ENCODE measurements at regions not wholly inside any gene's neighbourhood (a gene's known extent, or its start where the extent isn't known, plus 50 kb on each side); places are given as distances from the start of the nearest gene placed in this dataset.

DNA sequence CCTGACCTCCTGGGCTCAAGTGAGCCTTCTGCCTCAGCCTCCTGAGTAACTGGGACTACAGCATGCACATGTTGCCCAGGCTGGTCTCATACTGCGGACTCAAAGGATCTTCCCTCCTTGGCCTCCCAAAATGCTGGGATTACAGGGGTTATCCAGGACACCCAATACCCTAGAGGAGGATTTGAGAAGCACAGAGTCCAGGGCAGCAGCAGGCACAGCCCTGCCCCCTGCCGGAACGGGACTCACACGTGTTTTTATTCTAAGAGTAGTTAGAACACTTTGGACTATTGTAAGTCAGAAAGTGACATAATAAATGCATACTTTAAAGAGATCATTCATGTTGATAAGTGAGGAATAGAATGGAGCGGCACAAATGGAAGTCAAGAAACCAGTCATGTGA is 80.2 kb downstream of the C6orf118 start:
- H3K4me3 ChIP-seq = no peak overlapping the region
- in situ Hi-C loops (cut with MboI; ENCODE audit: low pct_unique_long_range_greater_than_20kb in 2 of 9, low sequenced_read_pairs in 9 of 9, unreplicated experiment in 9 of 9) = loop anchor here in 4 of 9 experiments (25.0 kb wide), 3 partner anchors 292 to 1817 kb away; partner anchors contain the start of gene QKI (in 2 of the 4)
- ATAC-seq (replicated peaks in 6 of 8) = no peak
- WGBS, 10 experiments = 47 to 100% (median 82%) methylated on average over 1 to 3 of the region's 5 CpGs; no CpG with 5 or more reads in 4 of the 10 experiments
- no peak overlapping the region for H3K27ac ChIP-seq
- peaks cover 30 to 34% of the 10 kb centered on the region in 2 donors for H3K4me1 ChIP-seq (replicated peaks in 1 of 2)

DNA sequence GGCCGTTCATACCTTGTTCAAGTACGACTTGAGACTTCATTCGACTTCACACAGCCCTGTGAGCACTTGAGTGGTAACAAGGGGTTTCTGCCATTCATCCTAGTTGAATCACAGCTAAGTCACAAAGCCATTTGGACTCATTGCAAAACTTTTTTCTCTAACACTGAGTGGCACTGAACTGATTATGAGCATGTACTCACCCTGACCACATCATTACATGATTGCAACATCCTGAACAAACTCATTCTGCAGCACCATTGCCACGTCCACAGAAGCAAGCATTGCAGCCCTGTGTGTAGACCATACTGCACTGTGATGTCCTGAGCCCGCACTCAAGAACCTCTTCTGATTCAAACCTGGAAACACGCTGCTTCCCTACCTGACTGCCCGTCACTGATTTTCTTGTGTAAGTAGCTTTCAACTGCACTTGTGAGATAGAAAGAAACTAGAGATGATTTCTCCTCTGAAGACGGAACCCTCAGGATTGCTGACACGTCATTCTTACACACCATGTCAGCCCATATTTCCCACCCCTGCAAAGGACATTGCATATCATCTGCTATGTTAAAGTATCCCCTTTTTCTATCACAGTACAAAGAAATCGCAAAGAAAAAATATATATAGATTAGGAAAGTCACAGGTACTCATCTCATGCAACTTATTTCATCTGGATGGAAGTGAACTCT is 81.6 kb downstream of the C6orf118 start:
- peak in 2 of 8 experiments; percentile 78 to 87 for ATAC-seq (replicated peaks in 6 of 8)
- in situ Hi-C loops (cut with MboI; ENCODE audit: low pct_unique_long_range_greater_than_20kb in 2 of 9, low sequenced_read_pairs in 9 of 9, unreplicated experiment in 9 of 9) = loop anchor here in 4 of 9 experiments (25.0 kb wide), 3 partner anchors 290 to 1815 kb away; partner anchors contain the start of gene QKI (in 2 of the 4)
- 8 to 100% (median 90%) methylated on average over 2 to 10 of the region's 10 CpGs for WGBS, 10 experiments

DNA sequence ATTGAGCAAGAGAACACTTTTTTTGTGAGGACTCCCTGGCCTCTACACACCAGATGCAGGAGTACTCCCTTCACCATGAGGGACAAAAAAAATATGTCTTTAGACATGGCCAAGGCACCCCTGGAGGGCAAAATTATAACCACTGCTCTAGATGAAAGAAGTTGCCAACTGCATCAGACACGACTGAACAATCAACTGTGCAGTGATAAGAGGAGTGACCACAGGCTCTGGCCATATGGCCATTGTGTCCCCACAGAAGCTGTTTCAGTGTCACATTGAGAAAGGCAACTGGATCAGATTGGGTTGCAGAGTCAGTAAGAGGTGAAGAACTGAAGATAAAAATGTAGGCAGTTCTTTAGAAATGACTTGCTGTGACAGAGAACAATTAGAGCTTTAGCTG is 85.7 kb downstream of the C6orf118 start:
- peak in 2 of 8 experiments; percentile 8 to 15 for ATAC-seq (replicated peaks in 6 of 8)
- Histone ChIP-seq H3K4me1 (replicated peaks in 1 of 2) (peaks cover 19 to 27% of the 10 kb centered on the region in 2 donors), H3K4me3 (no peak overlapping the region), H3K27ac (no peak overlapping the region)
- in situ Hi-C loops (cut with MboI; ENCODE audit: low pct_unique_long_range_greater_than_20kb in 2 of 9, low sequenced_read_pairs in 9 of 9, unreplicated experiment in 9 of 9) = no loop called here
- 29 to 88% (median 50%) methylated on average over 1 of the region's 1 CpG; no CpG with 5 or more reads in 3 of the 10 experiments for WGBS, 10 experiments

More for the DNA sequence above, 81.6 kb downstream of the C6orf118 start:
- Histone ChIP-seq H3K4me3 (no peak overlapping the region), H3K4me1 (replicated peaks in 1 of 2) (peaks cover 25 to 30% of the 10 kb centered on the region in 2 donors), H3K27ac (no peak overlapping the region)

DNA sequence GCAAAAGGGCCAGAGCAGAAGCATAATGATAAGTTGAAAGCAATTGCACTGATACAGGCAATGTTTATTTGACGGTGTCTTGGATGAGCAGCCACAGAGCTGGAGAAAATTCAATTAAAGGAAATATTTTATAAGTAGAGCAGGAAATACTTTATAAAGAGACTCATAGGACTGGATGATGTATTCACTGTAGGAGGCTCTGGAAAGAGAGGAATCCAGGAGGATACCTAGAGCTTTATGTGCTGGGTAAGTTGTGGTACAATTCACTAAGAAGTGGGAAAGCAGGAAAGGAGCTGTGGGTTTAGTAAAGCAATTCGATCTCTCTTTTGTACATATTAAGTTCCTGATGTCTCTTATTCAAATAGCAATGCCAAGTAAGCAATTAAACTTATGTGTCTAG is 86.3 kb downstream of the C6orf118 start:
- Histone ChIP-seq H3K4me1 (replicated peaks in 1 of 2) (peaks cover 19 to 33% of the 10 kb centered on the region in 2 donors), H3K4me3 (no peak overlapping the region), H3K27ac (no peak overlapping the region)
- in situ Hi-C loops (cut with MboI; ENCODE audit: low pct_unique_long_range_greater_than_20kb in 2 of 9, low sequenced_read_pairs in 9 of 9, unreplicated experiment in 9 of 9) = no loop called here
- WGBS, 10 experiments = 25 to 95% (median 67%) methylated on average over 1 to 2 of the region's 2 CpGs; no CpG with 5 or more reads in 3 of the 10 experiments
- ATAC-seq (replicated peaks in 6 of 8) = no peak

DNA sequence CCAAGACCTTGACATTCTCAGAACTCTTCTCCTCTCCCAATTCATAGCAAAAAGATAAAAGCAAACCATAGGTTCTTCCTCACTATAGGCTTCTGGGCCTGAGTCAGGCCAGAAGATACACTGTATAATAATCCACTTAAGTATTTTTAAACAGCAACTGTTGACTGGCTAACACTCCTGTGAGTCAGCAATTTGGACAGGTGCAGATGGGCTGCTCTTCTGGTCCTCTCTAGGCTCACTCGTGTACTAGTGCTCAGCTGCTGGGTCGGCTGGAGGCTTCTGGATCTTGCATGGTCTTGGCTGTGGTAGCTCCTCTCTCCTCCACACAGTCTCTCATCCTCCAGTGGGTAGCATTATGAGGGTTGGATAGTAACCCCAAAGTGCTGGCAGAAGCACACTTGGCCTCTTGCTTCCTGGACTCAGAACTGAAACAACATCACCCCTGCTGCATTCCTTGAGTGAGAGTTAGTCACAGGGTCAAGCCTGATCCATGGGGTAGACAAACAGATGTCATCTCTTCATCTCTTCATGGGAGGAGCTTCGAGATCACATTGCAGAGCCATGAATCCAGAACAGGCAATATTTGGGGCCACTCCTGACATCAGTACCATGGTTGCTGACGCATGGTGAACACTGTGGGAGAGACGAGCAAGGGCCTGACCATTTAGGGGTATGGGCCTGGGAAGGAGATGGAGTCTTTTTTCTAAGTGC is 86.9 kb downstream of the C6orf118 start:
- Histone ChIP-seq H3K4me1 (replicated peaks in 1 of 2) (peaks cover 19 to 33% of the 10 kb centered on the region in 2 donors), H3K27ac (no peak overlapping the region), H3K4me3 (no peak overlapping the region)
- ATAC-seq (replicated peaks in 6 of 8) = no peak
- in situ Hi-C loops (cut with MboI; ENCODE audit: low pct_unique_long_range_greater_than_20kb in 2 of 9, low sequenced_read_pairs in 9 of 9, unreplicated experiment in 9 of 9) = no loop called here
- WGBS, 10 experiments = 20 to 100% (median 82%) methylated on average over 1 to 4 of the region's 5 CpGs; no CpG with 5 or more reads in 2 of the 10 experiments

DNA sequence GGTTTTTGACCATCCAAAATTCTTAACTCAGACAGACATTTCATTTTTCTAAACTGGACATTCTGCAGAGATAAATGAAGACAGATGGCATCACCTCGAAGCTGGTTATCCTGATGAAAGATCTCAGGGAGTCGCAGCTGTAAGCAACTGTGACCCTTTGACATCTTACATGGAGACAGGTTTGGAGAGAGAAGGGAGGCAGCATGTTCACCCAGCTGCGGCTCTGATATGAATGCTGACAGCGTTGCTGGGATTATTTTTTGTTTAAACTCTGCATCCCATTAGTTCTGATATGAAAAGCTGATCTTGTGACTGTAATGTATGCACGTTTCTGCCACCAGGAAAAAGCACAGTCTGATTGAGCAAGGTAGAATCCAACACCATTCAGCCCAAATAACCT is 89.4 kb downstream of the C6orf118 start:
- in situ Hi-C loops (cut with MboI; ENCODE audit: low pct_unique_long_range_greater_than_20kb in 2 of 9, low sequenced_read_pairs in 9 of 9, unreplicated experiment in 9 of 9) = no loop called here
- no peak overlapping the region for H3K4me3 ChIP-seq
- WGBS, 10 experiments = 0 to 57% (median 40%) methylated on average over 1 to 5 of the region's 5 CpGs; no CpG with 5 or more reads in 1 of the 10 experiments
- H3K27ac ChIP-seq = peak overlapping the region; percentile 21 to 48
- H3K4me1 ChIP-seq (replicated peaks in 1 of 2) = peaks cover 19 to 33% of the 10 kb centered on the region in 2 donors
- peak in 5 of 8 experiments; percentile 49 to 79 (median 71) for ATAC-seq (replicated peaks in 6 of 8)

DNA sequence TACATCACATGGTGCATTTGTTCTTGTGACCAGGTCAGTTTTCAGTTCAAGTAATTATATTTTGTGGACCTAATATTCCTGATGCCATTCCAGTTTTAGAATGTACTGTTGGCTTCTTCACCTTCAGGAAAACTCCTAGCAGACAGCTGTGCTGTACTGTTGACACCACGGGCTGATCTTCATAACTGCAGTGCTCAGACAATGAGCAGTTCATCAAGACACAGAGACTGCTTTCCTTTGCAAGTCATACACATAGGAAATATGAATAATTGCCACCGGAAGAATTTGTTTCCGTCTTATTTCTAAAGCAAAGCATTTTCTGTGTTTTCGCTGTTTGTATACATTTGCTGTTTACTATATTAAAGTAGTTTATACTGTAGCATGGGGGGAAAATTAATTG is 89.8 kb downstream of the C6orf118 start:
- Histone ChIP-seq H3K4me1 (replicated peaks in 1 of 2) (peaks cover 19 to 33% of the 10 kb centered on the region in 2 donors), H3K4me3 (no peak overlapping the region), H3K27ac (peak overlapping the region; percentile 21 to 34)
- in situ Hi-C loops (cut with MboI; ENCODE audit: low pct_unique_long_range_greater_than_20kb in 2 of 9, low sequenced_read_pairs in 9 of 9, unreplicated experiment in 9 of 9) = no loop called here
- WGBS, 10 experiments = 14 to 100% (median 83%) methylated on average over 1 to 4 of the region's 4 CpGs
- peak in 6 of 8 experiments; percentile 33 to 63 (median 50) for ATAC-seq (replicated peaks in 6 of 8)

DNA sequence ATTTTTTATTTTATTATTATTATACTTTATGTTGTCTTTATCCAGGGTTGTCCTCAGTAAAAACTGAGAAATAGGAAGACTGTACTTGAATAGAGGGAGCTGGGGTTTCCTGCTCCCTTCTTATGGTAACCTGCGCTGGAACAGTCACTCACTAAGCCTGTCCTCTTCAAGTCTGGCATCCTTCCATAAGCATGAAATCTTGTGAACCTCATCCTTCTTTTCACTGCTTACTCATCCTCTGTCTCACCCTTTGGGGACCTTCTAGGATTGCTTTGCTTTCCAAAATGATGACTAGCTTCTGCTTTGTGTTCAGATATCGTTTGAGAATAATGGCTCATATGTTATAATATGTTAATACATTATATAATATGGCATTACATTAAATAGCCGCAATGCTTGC is 90.6 kb downstream of the C6orf118 start:
- WGBS, 10 experiments = 0 to 94% (median 44%) methylated on average over 1 to 3 of the region's 3 CpGs
- Histone ChIP-seq H3K4me1 (replicated peaks in 1 of 2) (peaks cover 19 to 33% of the 10 kb centered on the region in 2 donors), H3K4me3 (no peak overlapping the region), H3K27ac (no peak overlapping the region)
- in situ Hi-C loops (cut with MboI; ENCODE audit: low pct_unique_long_range_greater_than_20kb in 2 of 9, low sequenced_read_pairs in 9 of 9, unreplicated experiment in 9 of 9) = no loop called here
- peak in 7 of 8 experiments; percentile 60 to 86 (median 68) for ATAC-seq (replicated peaks in 6 of 8)

DNA sequence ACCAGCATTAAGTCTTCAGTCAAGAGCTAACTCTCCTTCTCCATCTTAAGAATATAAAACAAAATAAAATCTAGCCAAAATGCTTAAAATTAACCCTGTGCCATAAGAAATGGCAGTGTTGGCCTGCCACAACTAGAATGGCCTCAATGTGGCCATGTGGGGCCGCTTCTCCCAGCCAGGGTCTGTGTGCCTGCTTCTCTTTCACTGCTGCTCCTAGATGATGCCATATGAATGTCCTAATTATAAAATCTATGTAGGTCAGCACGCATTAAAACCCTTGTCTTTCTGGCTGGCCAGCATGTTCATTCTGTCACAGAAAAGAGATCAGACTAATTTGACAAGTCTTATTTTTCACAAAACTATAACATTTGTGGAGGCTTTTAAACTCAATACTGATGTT is 102.6 kb downstream of the C6orf118 start:
- no peak overlapping the region for H3K27ac ChIP-seq
- in situ Hi-C loops (cut with MboI; ENCODE audit: low pct_unique_long_range_greater_than_20kb in 2 of 9, low sequenced_read_pairs in 9 of 9, unreplicated experiment in 9 of 9) = no loop called here
- no peak overlapping the region for H3K4me3 ChIP-seq
- 27 to 100% (median 87%) methylated on average over 2 of the region's 2 CpGs; no CpG with 5 or more reads in 2 of the 10 experiments for WGBS, 10 experiments
- no peak for ATAC-seq (replicated peaks in 6 of 8)
- H3K4me1 ChIP-seq (replicated peaks in 1 of 2) = peaks cover 0 to 5% of the 10 kb centered on the region in 2 donors

DNA sequence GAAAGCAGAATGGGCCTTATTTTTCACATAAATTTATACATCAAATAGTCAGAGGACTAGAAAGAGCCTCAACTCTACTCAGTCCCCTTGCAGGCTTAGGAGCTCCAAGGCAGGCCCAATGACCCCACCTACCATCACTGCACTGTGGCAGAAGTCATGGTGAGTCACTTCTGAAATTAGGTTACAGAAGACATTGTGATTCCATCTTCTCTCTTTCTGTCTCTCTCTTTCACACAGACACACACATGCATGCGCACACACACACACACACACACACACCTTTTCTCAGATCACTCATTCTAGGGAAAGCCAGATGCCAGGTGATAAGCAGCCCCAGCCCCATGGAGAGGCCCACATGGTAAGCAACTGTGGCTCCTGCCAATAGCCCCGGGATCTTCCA is 103.8 kb downstream of the C6orf118 start:
- H3K4me1 ChIP-seq (replicated peaks in 1 of 2) = peaks cover 0 to 5% of the 10 kb centered on the region in 2 donors
- H3K27ac ChIP-seq = no peak overlapping the region
- in situ Hi-C loops (cut with MboI; ENCODE audit: low pct_unique_long_range_greater_than_20kb in 2 of 9, low sequenced_read_pairs in 9 of 9, unreplicated experiment in 9 of 9) = no loop called here
- no peak overlapping the region for H3K4me3 ChIP-seq
- 100% methylated on average over 1 of the region's 2 CpGs; no CpG with 5 or more reads in 9 of the 10 experiments for WGBS, 10 experiments
- ATAC-seq (replicated peaks in 6 of 8) = peak in 1 of 8 experiments; percentile 25

DNA sequence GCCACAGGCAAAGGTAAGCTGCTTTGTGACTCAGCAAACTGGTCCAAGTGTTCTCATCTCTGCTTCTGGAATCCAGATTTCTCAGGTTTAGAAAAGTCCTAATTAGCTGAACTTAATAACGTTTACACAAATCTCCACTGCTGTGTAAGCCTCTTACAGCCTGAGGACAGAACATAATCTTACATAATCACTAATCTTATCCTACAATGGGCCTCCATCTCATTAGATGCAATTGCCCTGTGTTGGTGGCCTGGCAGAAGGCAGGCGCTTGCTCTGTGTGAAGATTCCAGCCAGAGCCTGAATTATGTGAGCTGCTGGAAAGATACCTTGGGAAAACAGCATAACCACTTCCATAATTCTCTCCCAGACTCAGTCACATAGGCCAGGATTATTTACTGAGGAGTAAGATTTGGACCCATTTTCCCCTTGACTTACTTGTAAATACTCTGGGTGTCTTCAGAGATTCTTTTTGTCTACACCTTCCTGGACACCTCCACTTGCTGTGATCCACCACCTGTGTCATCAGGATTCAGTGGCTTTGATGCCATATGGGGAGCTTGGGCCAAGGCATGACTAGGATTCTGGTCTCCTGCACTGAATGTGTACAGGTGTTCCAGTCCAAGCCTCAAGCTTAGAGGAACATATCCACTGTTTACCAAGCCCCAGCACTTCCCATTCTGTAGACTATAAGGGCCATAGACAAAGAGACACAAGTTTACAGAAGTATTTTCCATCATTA is 104.4 kb downstream of the C6orf118 start:
- no peak overlapping the region for H3K4me3 ChIP-seq
- no peak overlapping the region for H3K27ac ChIP-seq
- peaks cover 0 to 5% of the 10 kb centered on the region in 2 donors for H3K4me1 ChIP-seq (replicated peaks in 1 of 2)
- peak in 5 of 8 experiments; percentile 35 to 63 (median 39) for ATAC-seq (replicated peaks in 6 of 8)
- in situ Hi-C loops (cut with MboI; ENCODE audit: low pct_unique_long_range_greater_than_20kb in 2 of 9, low sequenced_read_pairs in 9 of 9, unreplicated experiment in 9 of 9) = no loop called here
- WGBS, 10 experiments = 0 to 100% (median 80%) methylated on average over 1 to 2 of the region's 2 CpGs; no CpG with 5 or more reads in 4 of the 10 experiments

DNA sequence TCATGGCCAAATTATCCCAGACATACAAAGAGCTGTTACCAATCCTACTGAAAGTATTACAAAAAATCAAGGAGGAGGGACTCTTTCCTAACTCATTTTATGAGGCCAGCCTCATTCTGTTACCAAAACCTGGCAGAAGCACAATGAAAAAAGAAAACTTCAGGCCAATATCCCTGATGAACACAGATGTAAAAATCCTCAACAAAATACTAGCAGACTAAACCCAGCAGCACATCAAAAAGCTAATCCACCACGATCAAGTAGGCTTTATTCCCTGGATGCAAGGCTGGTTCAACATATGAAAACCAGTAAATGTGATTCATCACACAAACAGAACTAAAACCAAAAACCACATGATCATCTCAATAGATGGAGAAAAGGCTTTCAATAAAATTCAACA is 109.2 kb downstream of the C6orf118 start:
- H3K27ac ChIP-seq = no peak overlapping the region
- H3K4me3 ChIP-seq = no peak overlapping the region
- peaks cover 0 to 5% of the 10 kb centered on the region in 2 donors for H3K4me1 ChIP-seq (replicated peaks in 1 of 2)
- no peak for ATAC-seq (replicated peaks in 6 of 8)
- in situ Hi-C loops (cut with MboI; ENCODE audit: low pct_unique_long_range_greater_than_20kb in 2 of 9, low sequenced_read_pairs in 9 of 9, unreplicated experiment in 9 of 9) = no loop called here
- 0 to 100% (median 78%) methylated on average over 1 of the region's 1 CpG; no CpG with 5 or more reads in 5 of the 10 experiments for WGBS, 10 experiments
